Osteoblast (primary cell): ENCODE measurements at regions not wholly inside any gene's neighbourhood (a gene's known extent, or its start where the extent isn't known, plus 50 kb on each side); places are given as distances from the start of the nearest gene placed in this dataset.
"Not testable (repeated sequence)": the region's sequence is repeated elsewhere in the genome, so short reads cannot be mapped to it uniquely, and the experiment has no call there.

Source experiments
- DNase-seq: peaks from one replicate; pipeline ENCODE4 v3.0.0; 2011; ENCODE audit warnings: low spot score, mixed read lengths; ENCODE audit not compliant: insufficient read length; ENCODE audit errors: missing footprints
- H2AFZ ChIP-seq: 2 replicates; pipeline ENCODE4 v1.6.0; 2011; ENCODE audit warnings: mild to moderate bottlenecking, low read length
- H3K27ac ChIP-seq: 2 replicates; pipeline ENCODE4 v1.5.1; 2011; ENCODE audit warnings: mild to moderate bottlenecking, low read depth, low read length, moderate library complexity
- H3K27me3 ChIP-seq: 2 replicates; pipeline ENCODE4 v1.6.0; 2012; ENCODE audit warnings: mild to moderate bottlenecking, control low read depth, inconsistent platforms, low read length, moderate library complexity; ENCODE audit not compliant: insufficient read depth
- H3K36me3 ChIP-seq: 2 replicates; pipeline ENCODE4 v1.5.1; 2011; ENCODE audit warnings: mild to moderate bottlenecking, low read length, control low read depth, moderate library complexity; ENCODE audit not compliant: insufficient read depth
- H3K4me1 ChIP-seq: 2 replicates; pipeline ENCODE4 v1.5.1; 2011; ENCODE audit warnings: mild to moderate bottlenecking, low read length, control low read depth, moderate library complexity; ENCODE audit not compliant: insufficient read depth
- H3K4me2 ChIP-seq: 2 replicates; pipeline ENCODE4 v1.6.0; 2011; ENCODE audit warnings: mild to moderate bottlenecking, low read length; ENCODE audit not compliant: insufficient read depth
- H3K4me3 ChIP-seq: fragments of 200-600 bp; sonication (generic); 3 replicates; pipeline ENCODE4 v1.5.1; 2012; ENCODE audit warnings: mild to moderate bottlenecking, low read length, inconsistent platforms; ENCODE audit not compliant: insufficient read depth
- H3K79me2 ChIP-seq: 2 replicates; pipeline ENCODE4 v1.6.0; 2012; ENCODE audit warnings: mild to moderate bottlenecking, low read length, control low read depth, inconsistent platforms; ENCODE audit not compliant: insufficient read depth
- H3K9me3 ChIP-seq: 2 replicates; pipeline ENCODE4 v1.5.1; 2011; ENCODE audit warnings: low read depth, low read length, control low read depth
- H4K20me1 ChIP-seq: 2 replicates; pipeline ENCODE4 v1.6.0; 2012; ENCODE audit warnings: mild to moderate bottlenecking, low read length, control low read depth; ENCODE audit not compliant: insufficient read depth
- TF ChIP-seq, protein P1 (sequence below): IDR thresholded peaks from 2 replicates; pipeline ENCODE4 v1.5.1; 2011; ENCODE audit warnings: mild to moderate bottlenecking, low read depth, low read length, moderate library complexity; ENCODE audit errors: extremely low read depth

DNA sequence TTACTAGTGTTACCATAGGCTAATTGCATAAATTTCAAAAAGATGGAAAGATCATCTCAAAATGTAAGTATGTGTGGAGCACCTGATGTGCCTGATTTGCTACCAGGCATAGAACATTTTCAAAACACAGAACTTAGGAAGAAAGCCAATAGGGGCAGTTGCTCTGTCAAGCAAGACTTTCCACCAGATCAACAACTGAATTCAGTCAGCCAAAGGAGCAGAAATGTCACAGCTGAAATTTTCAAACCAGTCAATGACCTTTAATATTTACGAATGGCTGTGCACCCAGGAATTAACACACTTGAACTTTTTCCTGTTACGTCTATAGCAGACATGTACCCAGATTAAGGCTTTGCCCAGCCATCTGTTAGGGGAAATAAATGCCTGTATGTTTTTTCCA, 452.8 kb upstream of the PTGER4 start:
- Histone ChIP-seq H3K4me1 (peaks cover 58% of the 10 kb centered on the region), H3K27me3 (no peaks in the 10 kb centered on the region), H3K4me3 (no peak overlapping the region), H3K4me2 (no peak overlapping the region), H3K79me2 (no peaks in the 10 kb centered on the region), H3K27ac (peak overlapping the region; percentile 20), H3K9me3 (no peaks in the 10 kb centered on the region), H3K36me3 (no peaks in the 10 kb centered on the region), H4K20me1 (no peaks in the 10 kb centered on the region), H2AFZ (no peak overlapping the region)
- TF ChIP-seq, protein P1, sequence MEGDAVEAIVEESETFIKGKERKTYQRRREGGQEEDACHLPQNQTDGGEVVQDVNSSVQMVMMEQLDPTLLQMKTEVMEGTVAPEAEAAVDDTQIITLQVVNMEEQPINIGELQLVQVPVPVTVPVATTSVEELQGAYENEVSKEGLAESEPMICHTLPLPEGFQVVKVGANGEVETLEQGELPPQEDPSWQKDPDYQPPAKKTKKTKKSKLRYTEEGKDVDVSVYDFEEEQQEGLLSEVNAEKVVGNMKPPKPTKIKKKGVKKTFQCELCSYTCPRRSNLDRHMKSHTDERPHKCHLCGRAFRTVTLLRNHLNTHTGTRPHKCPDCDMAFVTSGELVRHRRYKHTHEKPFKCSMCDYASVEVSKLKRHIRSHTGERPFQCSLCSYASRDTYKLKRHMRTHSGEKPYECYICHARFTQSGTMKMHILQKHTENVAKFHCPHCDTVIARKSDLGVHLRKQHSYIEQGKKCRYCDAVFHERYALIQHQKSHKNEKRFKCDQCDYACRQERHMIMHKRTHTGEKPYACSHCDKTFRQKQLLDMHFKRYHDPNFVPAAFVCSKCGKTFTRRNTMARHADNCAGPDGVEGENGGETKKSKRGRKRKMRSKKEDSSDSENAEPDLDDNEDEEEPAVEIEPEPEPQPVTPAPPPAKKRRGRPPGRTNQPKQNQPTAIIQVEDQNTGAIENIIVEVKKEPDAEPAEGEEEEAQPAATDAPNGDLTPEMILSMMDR = no peak
- DNase-seq = no peak

DNA sequence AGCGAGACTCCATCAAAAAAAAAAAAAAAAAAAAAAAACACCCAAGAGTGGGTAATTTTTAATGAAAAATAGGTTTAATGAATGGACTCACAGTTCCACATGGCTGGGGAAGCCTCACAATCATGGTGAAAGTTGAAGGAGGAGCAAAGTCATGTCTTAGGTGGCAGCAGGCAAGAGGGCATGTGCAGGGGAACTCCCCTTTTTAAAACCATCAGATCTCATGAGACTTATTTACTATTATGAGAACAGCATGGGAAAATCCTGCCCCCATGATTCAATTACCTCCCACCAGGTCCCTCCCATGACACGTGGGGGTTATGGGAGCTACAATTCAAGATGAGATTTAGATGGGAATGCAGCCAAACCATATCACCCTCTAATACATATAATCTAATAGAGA, 454.6 kb upstream of the PTGER4 start:
- not testable (repeated sequence) for H3K4me2 ChIP-seq, H3K36me3 ChIP-seq, H3K4me3 ChIP-seq, H3K27me3 ChIP-seq, H2AFZ ChIP-seq, H3K79me2 ChIP-seq, H3K9me3 ChIP-seq, DNase-seq, H3K27ac ChIP-seq, H4K20me1 ChIP-seq
- peaks cover 58% of the 10 kb centered on the region for H3K4me1 ChIP-seq

DNA sequence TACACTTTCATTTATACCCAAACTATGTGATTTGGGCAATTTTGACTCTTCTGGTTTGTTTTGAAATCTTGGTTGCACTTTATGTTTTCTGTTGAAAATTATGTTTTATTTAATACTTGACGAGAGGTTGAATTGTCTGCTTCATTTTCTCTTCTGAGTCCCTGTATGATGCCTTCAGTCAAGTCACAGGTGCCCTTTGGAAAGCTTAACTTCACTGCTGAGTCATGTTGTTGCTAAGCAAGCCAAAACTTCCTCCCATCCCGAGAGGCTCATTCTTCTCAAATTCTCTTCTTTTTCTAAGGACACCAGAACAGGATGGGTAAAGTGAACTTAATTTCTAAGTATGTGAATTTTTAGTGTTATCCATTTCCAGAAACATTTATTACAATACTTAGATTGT, 455.3 kb upstream of the PTGER4 start:
- no peak overlapping the region for H2AFZ ChIP-seq
- peak overlapping the region; percentile 93 for H3K27ac ChIP-seq
- no peaks in the 10 kb centered on the region for H4K20me1 ChIP-seq
- no peaks in the 10 kb centered on the region for H3K27me3 ChIP-seq
- no peaks in the 10 kb centered on the region for H3K79me2 ChIP-seq
- no peaks in the 10 kb centered on the region for H3K9me3 ChIP-seq
- peak overlapping the region; percentile 18 for H3K4me3 ChIP-seq
- peak; percentile 8 for DNase-seq
- H3K4me2 ChIP-seq = peak overlapping the region; percentile 62
- no peaks in the 10 kb centered on the region for H3K36me3 ChIP-seq
- peaks cover 52% of the 10 kb centered on the region for H3K4me1 ChIP-seq
- TF ChIP-seq, protein P1 = no peak

DNA sequence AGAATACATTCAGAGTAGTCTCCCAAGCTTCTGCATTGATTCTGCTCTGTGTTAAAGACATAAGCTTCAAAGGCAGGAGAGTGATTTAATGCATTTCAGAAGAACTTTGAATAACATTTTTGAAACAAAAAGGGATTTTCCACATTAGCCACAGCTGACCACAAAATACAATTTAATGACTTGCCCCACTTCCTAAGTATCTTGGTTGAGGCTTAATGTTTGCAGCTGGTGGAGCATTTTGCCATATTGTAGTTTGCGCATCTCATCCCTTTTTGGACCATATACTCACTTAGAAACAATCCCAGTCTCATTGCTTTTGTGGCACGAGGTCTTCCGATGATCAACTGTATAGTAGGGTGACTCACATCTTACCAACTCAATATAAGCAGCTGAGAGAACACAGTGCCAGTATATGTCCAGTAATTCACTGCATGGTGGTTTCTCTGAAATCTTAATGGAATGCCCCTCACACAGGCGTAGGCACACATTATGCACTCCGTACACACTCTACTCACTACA, 455.8 kb upstream of the PTGER4 start:
- H3K9me3 ChIP-seq = no peaks in the 10 kb centered on the region
- H3K36me3 ChIP-seq = no peaks in the 10 kb centered on the region
- H3K27me3 ChIP-seq = no peaks in the 10 kb centered on the region
- no peaks in the 10 kb centered on the region for H4K20me1 ChIP-seq
- H2AFZ ChIP-seq = no peak overlapping the region
- H3K4me1 ChIP-seq = peaks cover 52% of the 10 kb centered on the region
- H3K4me2 ChIP-seq = peak overlapping the region; percentile 62
- no peaks in the 10 kb centered on the region for H3K79me2 ChIP-seq
- peak; percentile 78 for DNase-seq
- peak overlapping the region; percentile 93 for H3K27ac ChIP-seq
- H3K4me3 ChIP-seq = peak overlapping the region; percentile 18
- TF ChIP-seq, protein P1 = no peak
